Gastrocnemius medialis (tissue), 4 donors: ENCODE measurements at regions not wholly inside any gene's neighbourhood (a gene's known extent, or its start where the extent isn't known, plus 50 kb on each side); places are given as distances from the start of the nearest gene placed in this dataset.

Experiments
- ATAC-seq, 2 donors: fragments of 150-250 bp; one replicate each; pipeline ENCODE4 v1.9.1; 2016
- DNase-seq, 2 donors: peaks; one replicate each; pipeline ENCODE4 v3.0.0-alpha.2; 2019
- H3K27ac ChIP-seq, 4 donors: fragments of 200-600 bp; sonication (generic); 1 replicate in 1 of 4; 2 replicates in 3 of 4; pipeline ENCODE4 v1.5.1; 2016 to 2018; ENCODE audit warnings: mild to moderate bottlenecking in 2 of 4, moderate library complexity in 1 of 4
- H3K27me3 ChIP-seq, 3 donors: fragments of 200-600 bp; sonication (generic) in 2 of 3; 1 replicate in 1 of 3; 2 replicates in 2 of 3; pipeline versions ENCODE4 v1.5.1 to v1.6.0; 2016 to 2019; ENCODE audit warnings: mild to moderate bottlenecking in 1 of 3, moderate library complexity in 1 of 3
- H3K36me3 ChIP-seq, 2 donors: fragments of 200-600 bp; sonication (generic) in 1 of 2; one replicate each; pipeline ENCODE4 v1.5.1; 2017 to 2018
- H3K4me1 ChIP-seq, 2 donors: fragments of 200-600 bp; sonication (generic) in 1 of 2; one replicate each; pipeline ENCODE4 v1.5.1; 2016 to 2017; ENCODE audit warnings: mild to moderate bottlenecking in 2 of 2
- H3K4me3 ChIP-seq, 4 donors: fragments of 200-600 bp; sonication (generic) in 3 of 4; 1 replicate in 1 of 4; 2 replicates in 3 of 4; pipeline ENCODE4 v1.5.1; 2016 to 2019; ENCODE audit warnings: mild to moderate bottlenecking in 2 of 4
- H3K9me3 ChIP-seq, 3 donors: fragments of 200-600 bp; sonication (generic) in 2 of 3; 1 replicate in 1 of 3; 2 replicates in 2 of 3; pipeline ENCODE4 v1.5.1; 2016 to 2019
- POLR2A ChIP-seq, 2 donors: fragments of 450-650 bp; IDR thresholded peaks; one replicate each; pipeline ENCODE4 v1.6.1; 2017; ENCODE audit warnings: antibody characterized with exemption in 2 of 2, mild to moderate bottlenecking in 2 of 2, moderate library complexity in 2 of 2
- in situ Hi-C, 4 donors: fragments of 200-750 bp; cut with MboI; loops; one replicate each; pipeline versions ENCODE4 v1.15.0 to v1.8.0; 2017; ENCODE audit warnings: low sequenced_read_pairs in 4 of 4
- intact Hi-C: fragments of 100-400 bp; cut with DNase I; formaldehyde crosslinking; loops from one replicate; pipeline ENCODE4 v1.15.1; 2023; ENCODE audit warnings: low total_unique reads
- TF ChIP-seq, protein P1 (sequence below), 5 experiments: fragments of 450-650 bp in 3 of 5; fragments of 200-600 bp in 2 of 5; sonication (generic) in 2 of 5; IDR thresholded peaks in 4 of 5; conservative IDR thresholded peaks in 1 of 5; 1 replicate in 4 of 5; 2 replicates in 1 of 5; pipeline ENCODE4 v1.5.1; 2016 to 2019; ENCODE audit warnings: antibody characterized with exemption in 5 of 5, mild to moderate bottlenecking in 3 of 5, moderate library complexity in 3 of 5

DNA sequence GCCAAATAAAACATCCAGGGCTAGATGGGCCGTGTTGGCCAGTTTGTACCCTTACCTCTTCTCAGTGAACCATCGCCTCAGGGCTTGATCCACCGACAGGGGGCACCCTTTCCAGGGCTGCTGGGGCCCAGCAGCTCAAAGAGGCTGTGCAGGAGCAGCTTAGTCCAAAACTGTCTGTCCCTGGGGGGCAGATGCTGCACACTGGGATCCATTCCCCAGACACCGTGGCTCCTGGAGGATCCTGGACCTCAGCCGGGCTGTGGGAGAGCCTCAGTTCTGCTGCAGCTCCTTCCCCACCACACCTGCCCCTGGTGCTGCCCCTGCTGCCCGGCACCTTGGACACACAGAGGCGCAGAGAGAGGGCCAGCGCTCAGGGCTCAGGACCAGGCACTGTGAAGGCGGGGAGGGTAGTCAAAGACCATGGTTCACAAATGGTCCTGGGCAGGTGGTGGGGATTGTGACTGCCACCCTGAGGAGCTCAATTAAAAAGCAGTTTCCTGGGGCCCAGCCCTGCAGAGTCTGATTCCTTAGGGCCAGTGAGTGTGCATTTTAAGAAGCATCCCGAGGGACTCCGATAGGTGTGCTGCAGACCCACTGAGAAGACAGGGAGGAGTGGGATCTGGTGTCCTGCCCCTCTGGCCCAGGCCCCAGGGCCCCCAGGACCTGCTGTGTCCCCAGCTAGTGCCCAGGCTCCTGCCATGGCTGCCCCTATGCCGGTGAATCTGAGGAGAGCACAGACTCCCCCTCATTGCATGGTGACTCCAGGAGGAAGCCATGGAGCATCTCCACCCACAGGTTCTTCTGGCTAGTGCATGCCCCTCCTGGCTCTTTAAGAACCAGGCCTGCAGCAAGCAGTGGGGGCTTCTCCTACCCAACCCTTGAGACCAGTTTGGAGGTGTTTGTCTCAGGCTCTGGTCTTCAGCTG lies 86.5 kb upstream of the PRR20G start:
- no peaks in the 10 kb centered on the region for H3K9me3 ChIP-seq
- H3K27me3 ChIP-seq: no peaks in the 10 kb centered on the region
- no peak overlapping the region for H3K27ac ChIP-seq
- no peak for ATAC-seq
- in situ Hi-C loops: no loop called here
- TF ChIP-seq, protein P1, sequence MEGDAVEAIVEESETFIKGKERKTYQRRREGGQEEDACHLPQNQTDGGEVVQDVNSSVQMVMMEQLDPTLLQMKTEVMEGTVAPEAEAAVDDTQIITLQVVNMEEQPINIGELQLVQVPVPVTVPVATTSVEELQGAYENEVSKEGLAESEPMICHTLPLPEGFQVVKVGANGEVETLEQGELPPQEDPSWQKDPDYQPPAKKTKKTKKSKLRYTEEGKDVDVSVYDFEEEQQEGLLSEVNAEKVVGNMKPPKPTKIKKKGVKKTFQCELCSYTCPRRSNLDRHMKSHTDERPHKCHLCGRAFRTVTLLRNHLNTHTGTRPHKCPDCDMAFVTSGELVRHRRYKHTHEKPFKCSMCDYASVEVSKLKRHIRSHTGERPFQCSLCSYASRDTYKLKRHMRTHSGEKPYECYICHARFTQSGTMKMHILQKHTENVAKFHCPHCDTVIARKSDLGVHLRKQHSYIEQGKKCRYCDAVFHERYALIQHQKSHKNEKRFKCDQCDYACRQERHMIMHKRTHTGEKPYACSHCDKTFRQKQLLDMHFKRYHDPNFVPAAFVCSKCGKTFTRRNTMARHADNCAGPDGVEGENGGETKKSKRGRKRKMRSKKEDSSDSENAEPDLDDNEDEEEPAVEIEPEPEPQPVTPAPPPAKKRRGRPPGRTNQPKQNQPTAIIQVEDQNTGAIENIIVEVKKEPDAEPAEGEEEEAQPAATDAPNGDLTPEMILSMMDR (IDR thresholded peaks at IDR 0.05 in 4 of 5, conservative IDR thresholded peaks at IDR 0.05 in 1 of 5): peak in 1 of 5 experiments; percentile 34
- TF ChIP-seq POLR2A (IDR thresholded peaks at IDR 0.05): no peak
- H3K4me3 ChIP-seq: no peak overlapping the region
- intact Hi-C loops: no loop called here
- no peak for DNase-seq
- H3K36me3 ChIP-seq: no peaks in the 10 kb centered on the region
- no peaks in the 10 kb centered on the region for H3K4me1 ChIP-seq

DNA sequence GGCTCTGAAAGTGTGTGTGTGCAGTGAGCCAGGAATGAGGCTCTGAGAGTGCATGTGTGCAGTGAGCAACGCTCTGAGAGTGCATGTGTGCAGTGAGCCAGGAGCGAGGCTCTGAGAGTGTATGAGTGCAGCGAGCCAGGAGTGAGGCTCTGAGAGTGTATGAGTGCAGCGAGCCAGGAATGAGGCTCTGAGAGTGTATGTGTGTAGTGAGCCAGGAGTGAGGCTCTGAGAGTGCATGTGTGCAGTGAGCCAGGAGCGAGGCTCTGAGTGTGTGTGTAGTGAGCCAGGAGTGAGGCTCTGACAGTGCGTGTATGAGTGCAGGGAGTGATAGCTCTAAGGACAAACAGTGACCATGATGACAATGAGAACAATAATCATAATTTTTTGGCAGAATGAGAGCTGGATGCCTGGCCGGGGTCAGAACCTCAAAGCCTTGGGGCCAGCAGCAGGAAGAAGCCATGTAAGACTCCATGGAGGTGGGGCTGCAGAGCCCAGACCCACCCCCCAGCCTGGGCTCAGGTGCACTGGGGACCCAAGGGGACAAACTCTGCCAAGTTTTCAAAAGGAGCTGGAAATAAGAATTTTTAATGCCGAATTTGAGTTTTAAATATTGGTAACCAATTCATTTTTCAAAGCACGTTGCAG lies 85.7 kb upstream of the PRR20G start:
- DNase-seq (no peak), ATAC-seq (no peak)
- in situ Hi-C loops (no loop called here), intact Hi-C loops (no loop called here)
- Histone ChIP-seq H3K9me3 (no peaks in the 10 kb centered on the region), H3K27ac (no peak overlapping the region), H3K27me3 (no peaks in the 10 kb centered on the region), H3K4me3 (no peak overlapping the region), H3K36me3 (no peaks in the 10 kb centered on the region), H3K4me1 (no peaks in the 10 kb centered on the region)
- TF ChIP-seq, protein P1 (IDR thresholded peaks at IDR 0.05 in 4 of 5, conservative IDR thresholded peaks at IDR 0.05 in 1 of 5): no peak
- no peak for TF ChIP-seq POLR2A (IDR thresholded peaks at IDR 0.05)

DNA sequence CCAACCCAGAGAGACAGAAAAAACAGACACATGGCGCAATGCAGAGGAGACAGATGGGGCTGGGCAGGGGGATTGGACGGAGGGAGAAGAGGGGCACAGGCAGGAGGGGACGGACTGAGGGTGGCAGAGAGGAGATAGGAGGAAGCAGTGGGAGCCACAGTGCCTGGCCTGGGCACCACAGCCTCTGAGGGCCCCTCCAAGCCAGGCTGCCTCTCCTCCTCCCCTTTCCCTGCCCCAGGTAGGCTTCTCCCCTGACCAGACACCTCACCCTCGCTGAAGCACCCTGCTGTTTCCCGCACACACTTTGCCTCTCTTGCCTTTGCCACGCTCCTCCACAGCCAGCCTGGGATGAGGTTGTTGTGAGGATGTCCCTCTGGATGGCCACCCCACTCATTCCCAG lies 84.0 kb upstream of the PRR20G start:
- in situ Hi-C loops (no loop called here), intact Hi-C loops (no loop called here)
- Histone ChIP-seq H3K36me3 (no peaks in the 10 kb centered on the region), H3K4me1 (no peaks in the 10 kb centered on the region), H3K4me3 (no peak overlapping the region), H3K27ac (no peak overlapping the region), H3K9me3 (no peaks in the 10 kb centered on the region), H3K27me3 (peaks cover 0 to 3% (median 0%) of the 10 kb centered on the region in 3 donors)
- TF ChIP-seq, protein P1 (IDR thresholded peaks at IDR 0.05 in 4 of 5, conservative IDR thresholded peaks at IDR 0.05 in 1 of 5): no peak
- TF ChIP-seq POLR2A (IDR thresholded peaks at IDR 0.05): no peak
- no peak for ATAC-seq
- DNase-seq: no peak

DNA sequence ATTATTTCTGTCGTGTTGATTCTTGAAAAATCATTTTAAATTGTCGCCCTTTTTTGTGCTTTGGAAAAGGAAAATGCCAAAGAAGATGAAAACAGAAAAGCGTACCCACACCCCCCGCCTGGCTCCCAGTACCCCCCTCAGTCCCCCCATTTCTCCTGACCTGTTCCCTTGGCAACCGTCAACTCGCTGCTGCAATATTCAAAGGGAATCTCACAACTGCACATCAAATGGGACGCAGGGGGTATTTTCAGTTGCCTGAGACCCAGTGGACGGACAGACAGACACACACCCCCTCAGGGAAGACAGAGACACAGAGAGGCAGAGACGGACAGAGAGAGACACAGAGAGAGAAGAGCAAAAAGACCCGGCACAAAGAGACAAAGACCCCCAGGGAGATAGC lies 83.5 kb upstream of the PRR20G start:
- DNase-seq (no peak), ATAC-seq (no peak)
- Histone ChIP-seq H3K4me1 (no peaks in the 10 kb centered on the region), H3K9me3 (no peaks in the 10 kb centered on the region), H3K27me3 (peaks cover 0 to 5% (median 0%) of the 10 kb centered on the region in 3 donors), H3K27ac (no peak overlapping the region), H3K4me3 (no peak overlapping the region), H3K36me3 (no peaks in the 10 kb centered on the region)
- TF ChIP-seq, protein P1 (IDR thresholded peaks at IDR 0.05 in 4 of 5, conservative IDR thresholded peaks at IDR 0.05 in 1 of 5): no peak
- no peak for TF ChIP-seq POLR2A (IDR thresholded peaks at IDR 0.05)
- intact Hi-C loops: no loop called here
- in situ Hi-C loops: no loop called here
